A549 (cell line): ENCODE measurements at regions not wholly inside any gene's neighbourhood (a gene's known extent, or its start where the extent isn't known, plus 50 kb on each side); places are given as distances from the start of the nearest gene placed in this dataset.

Experiments used
- ATAC-seq, 2 experiments: fragments of 200-7000 bp in 1 of 2; fragments of >200 bp in 1 of 2; cut with Nextera tagmentation in 1 of 2; cut with Tn5 transposase in 1 of 2; 3 replicates each; pipeline versions ENCODE4 v1.8.0 to v1.9.1; 2018 to 2020; ENCODE audit warnings: mild to moderate bottlenecking in 1 of 2, moderate library complexity in 1 of 2
- CTCF ChIA-PET: fragments of 300-600 bp; sonication (Branson Sonifier 250); formaldehyde crosslinking; extraction: SDS; loops from one replicate; lab custom pipeline; 2021; ENCODE audit warnings: antibody characterized with exemption, inconsistent platforms; lab: Yijun Ruan, JAX
- POLR2A ChIA-PET: fragments of 350-600 bp; formaldehyde crosslinking; extraction: SDS; loops from one replicate; lab custom pipeline; 2021; ENCODE audit warnings: antibody characterized with exemption, inconsistent platforms; lab: Yijun Ruan, JAX
- DNase-seq, 2 experiments: peaks; one replicate each; pipeline versions ENCODE4 v3.0.0 to v3.0.0-alpha.2; 2011 to 2016; ENCODE audit warnings: low read depth in 1 of 2, low spot score in 1 of 2
- FAIRE-seq: peaks from 2 replicates; lab custom pipeline; 2011; peaks lifted over from hg19 to GRCh38; lab: Jason Lieb, UNC
- H3K27ac ChIP-seq, 2 experiments: fragments of >200 bp; sonication (Bioruptor Twin); formaldehyde crosslinking; 3 replicates each; pipeline ENCODE4 v1.5.1; 2016 to 2017
- H3K4me1 ChIP-seq: fragments of >200 bp; sonication (Bioruptor Twin); formaldehyde crosslinking; 3 replicates; pipeline ENCODE4 v1.6.1; 2016
- H3K4me2 ChIP-seq: fragments of >200 bp; sonication (Bioruptor Twin); formaldehyde crosslinking; 3 replicates; pipeline ENCODE4 v1.6.1; 2016
- H3K4me3 ChIP-seq: fragments of >200 bp; sonication (Bioruptor Twin); formaldehyde crosslinking; 3 replicates; pipeline ENCODE4 v1.5.1; 2016
- H3K9me3 ChIP-seq: fragments of >200 bp; sonication (Bioruptor Twin); formaldehyde crosslinking; 3 replicates; pipeline ENCODE4 v1.6.1; 2016
- BCL3 ChIP-seq: fragments of >200 bp; sonication (Bioruptor Twin); formaldehyde crosslinking; IDR thresholded peaks from 3 replicates; pipeline ENCODE4 v1.6.1; 2016
- CBX8 ChIP-seq: fragments of 200-600 bp; sonication (generic); IDR thresholded peaks from 2 replicates; pipeline ENCODE4 v1.6.1; 2016
- ELK1 ChIP-seq: fragments of 150-350 bp; IDR thresholded peaks from 2 replicates; pipeline ENCODE4 v1.6.1; 2014; ENCODE audit warnings: low read depth, mild to moderate bottlenecking, low read length
- EP300 ChIP-seq, 2 experiments: fragments of >200 bp; sonication (Bioruptor Twin); formaldehyde crosslinking; IDR thresholded peaks; 2 replicates in 1 of 2; 3 replicates in 1 of 2; pipeline ENCODE4 v1.6.1; 2016 to 2017
- FOSB ChIP-seq: fragments of 250-450 bp; sonication (Bioruptor Pico); IDR thresholded peaks from 2 replicates; pipeline ENCODE4 v1.5.0; 2020; ENCODE audit warnings: mild to moderate bottlenecking, moderate library complexity
- HOXB13 ChIP-seq: fragments of 250-450 bp; sonication (Bioruptor Pico); IDR thresholded peaks from 2 replicates; pipeline ENCODE4 v1.5.0; 2020; ENCODE audit warnings: low read depth, mild to moderate bottlenecking, moderate library complexity
- JUN ChIP-seq, 2 experiments: fragments of >200 bp; sonication (Bioruptor Twin); formaldehyde crosslinking; IDR thresholded peaks; 2 replicates in 1 of 2; 3 replicates in 1 of 2; pipeline ENCODE4 v1.6.1; 2016 to 2017
- JUNB ChIP-seq: fragments of >200 bp; sonication (Bioruptor Twin); formaldehyde crosslinking; IDR thresholded peaks from 2 replicates; pipeline ENCODE4 v1.6.1; 2016
- KDM5A ChIP-seq: fragments of 200-600 bp; sonication (generic); IDR thresholded peaks from 2 replicates; pipeline ENCODE4 v1.6.1; 2016; ENCODE audit warnings: antibody characterized with exemption, mild to moderate bottlenecking
- MAFK ChIP-seq: fragments of 450-650 bp; IDR thresholded peaks from 2 replicates; pipeline ENCODE4 v1.6.1; 2014; ENCODE audit not compliant: partially characterized antibody
- NFE2L2 ChIP-seq: fragments of 150-350 bp; conservative IDR thresholded peaks from 2 replicates; pipeline ENCODE4 v1.6.1; 2014; ENCODE audit warnings: low read length
- NR3C1 ChIP-seq: fragments of >200 bp; sonication (Bioruptor Twin); formaldehyde crosslinking; IDR thresholded peaks from 3 replicates; pipeline ENCODE4 v1.6.1; 2017
- PHF8 ChIP-seq: fragments of 200-600 bp; sonication (generic); IDR thresholded peaks from 2 replicates; pipeline ENCODE4 v1.6.1; 2016; ENCODE audit warnings: low read depth, mild to moderate bottlenecking, antibody characterized with exemption, moderate library complexity, borderline replicate concordance
- POLR2AphosphoS2 ChIP-seq: conservative IDR thresholded peaks from 2 replicates; pipeline ENCODE4 v1.6.1; 2012; ENCODE audit warnings: low read length, improper control_type of control experiment, inconsistent platforms
- RARB ChIP-seq: fragments of 250-450 bp; sonication (Bioruptor Pico); IDR thresholded peaks from 2 replicates; pipeline ENCODE4 v1.8.0; 2021; ENCODE audit warnings: mild to moderate bottlenecking, moderate library complexity
- RCOR1 ChIP-seq: fragments of 150-350 bp; IDR thresholded peaks from 2 replicates; pipeline ENCODE4 v1.6.1; 2014; ENCODE audit warnings: antibody characterized with exemption, low read length, low read depth
- SREBF2 ChIP-seq: fragments of 450-650 bp; IDR thresholded peaks from 2 replicates; pipeline ENCODE4 v1.6.1; 2014; ENCODE audit warnings: mild to moderate bottlenecking, moderate library complexity
- TFCP2L1 ChIP-seq: fragments of 250-450 bp; sonication (Bioruptor Pico); IDR thresholded peaks from 2 replicates; pipeline ENCODE4 v1.5.0; 2021; ENCODE audit warnings: mild to moderate bottlenecking
- ZC3H11A ChIP-seq: fragments of 450-650 bp; IDR thresholded peaks from 2 replicates; pipeline ENCODE4 v1.6.1; 2014; ENCODE audit warnings: antibody characterized with exemption, mild to moderate bottlenecking
- WGBS: methylation state at CpG from one replicate; pipeline ENCODE4 v1.1.6; 2017; ENCODE audit errors: missing lambda C conversion rate; 5-methylcytosine and 5-hydroxymethylcytosine counted together
- TF ChIP-seq, protein P1 (sequence below): fragments of 450-650 bp; IDR thresholded peaks from 2 replicates; pipeline ENCODE4 v1.6.1; 2014; ENCODE audit warnings: antibody characterized with exemption
- TF ChIP-seq, protein P2 (sequence below): fragments of >200 bp; sonication (Bioruptor Twin); formaldehyde crosslinking; IDR thresholded peaks from 2 replicates; pipeline ENCODE4 v1.6.1; 2016
- TF ChIP-seq, protein P3 (sequence below): fragments of 200-600 bp; sonication (generic); IDR thresholded peaks from 2 replicates; pipeline ENCODE4 v1.6.1; 2016; ENCODE audit warnings: antibody characterized with exemption, mild to moderate bottlenecking, moderate library complexity

DNA sequence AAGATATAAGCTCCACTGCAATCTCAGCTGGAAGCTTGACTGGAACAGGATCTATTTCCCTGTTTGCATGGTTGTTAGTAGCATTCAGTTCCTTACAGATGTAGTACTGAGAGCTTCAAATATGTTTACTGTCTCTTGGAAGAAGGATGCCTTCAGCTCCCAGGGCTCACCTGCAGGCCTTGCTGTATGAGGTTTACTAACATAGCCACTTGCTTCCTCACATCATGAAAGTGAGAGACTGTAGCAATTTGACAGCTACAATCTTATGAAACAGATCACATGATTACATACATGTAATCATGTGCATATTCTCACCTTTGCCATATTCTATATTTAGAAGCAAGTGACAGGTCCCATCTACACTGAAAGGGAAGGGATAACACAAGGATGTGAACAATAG is 458.1 kb upstream of the PCDH20 start:
- Histone ChIP-seq H3K4me3 (no peak overlapping the region), H3K9me3 (no peaks in the 10 kb centered on the region), H3K4me2 (no peak overlapping the region), H3K27ac (no peak overlapping the region), H3K4me1 (no peaks in the 10 kb centered on the region)
- TF ChIP-seq JUNB: no peak
- TF ChIP-seq KDM5A: no peak
- TF ChIP-seq, protein P1, sequence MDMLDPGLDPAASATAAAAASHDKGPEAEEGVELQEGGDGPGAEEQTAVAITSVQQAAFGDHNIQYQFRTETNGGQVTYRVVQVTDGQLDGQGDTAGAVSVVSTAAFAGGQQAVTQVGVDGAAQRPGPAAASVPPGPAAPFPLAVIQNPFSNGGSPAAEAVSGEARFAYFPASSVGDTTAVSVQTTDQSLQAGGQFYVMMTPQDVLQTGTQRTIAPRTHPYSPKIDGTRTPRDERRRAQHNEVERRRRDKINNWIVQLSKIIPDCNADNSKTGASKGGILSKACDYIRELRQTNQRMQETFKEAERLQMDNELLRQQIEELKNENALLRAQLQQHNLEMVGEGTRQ: no peak
- no peak for TF ChIP-seq ELK1
- TF ChIP-seq POLR2AphosphoS2: no peak
- no peak for TF ChIP-seq HOXB13 (CRISPR knock-in tag)
- DNase-seq (no peak), FAIRE-seq (no peak), ATAC-seq (no peak)
- CTCF ChIA-PET: no interaction called here
- POLR2A ChIA-PET: no interaction called here

GRCh38 chr13:61857198-61857597 is 441.5 kb upstream of the PCDH20 start:
- TF ChIP-seq PHF8: no peak
- no peak for TF ChIP-seq FOSB (CRISPR knock-in tag)
- TF ChIP-seq, protein P1: no peak
- TF ChIP-seq EP300 (IDR thresholded peaks at IDR 0.05): no peak
- TF ChIP-seq, protein P2, sequence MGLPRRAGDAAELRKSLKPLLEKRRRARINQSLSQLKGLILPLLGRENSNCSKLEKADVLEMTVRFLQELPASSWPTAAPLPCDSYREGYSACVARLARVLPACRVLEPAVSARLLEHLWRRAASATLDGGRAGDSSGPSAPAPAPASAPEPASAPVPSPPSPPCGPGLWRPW: no peak
- TF ChIP-seq RCOR1: no peak
- no peak for TF ChIP-seq MAFK
- TF ChIP-seq CBX8: no peak
- TF ChIP-seq RARB (CRISPR knock-in tag): no peak
- no peak for TF ChIP-seq JUN (IDR thresholded peaks at IDR 0.05)
- TF ChIP-seq TFCP2L1 (CRISPR knock-in tag): no peak
- TF ChIP-seq, protein P3, sequence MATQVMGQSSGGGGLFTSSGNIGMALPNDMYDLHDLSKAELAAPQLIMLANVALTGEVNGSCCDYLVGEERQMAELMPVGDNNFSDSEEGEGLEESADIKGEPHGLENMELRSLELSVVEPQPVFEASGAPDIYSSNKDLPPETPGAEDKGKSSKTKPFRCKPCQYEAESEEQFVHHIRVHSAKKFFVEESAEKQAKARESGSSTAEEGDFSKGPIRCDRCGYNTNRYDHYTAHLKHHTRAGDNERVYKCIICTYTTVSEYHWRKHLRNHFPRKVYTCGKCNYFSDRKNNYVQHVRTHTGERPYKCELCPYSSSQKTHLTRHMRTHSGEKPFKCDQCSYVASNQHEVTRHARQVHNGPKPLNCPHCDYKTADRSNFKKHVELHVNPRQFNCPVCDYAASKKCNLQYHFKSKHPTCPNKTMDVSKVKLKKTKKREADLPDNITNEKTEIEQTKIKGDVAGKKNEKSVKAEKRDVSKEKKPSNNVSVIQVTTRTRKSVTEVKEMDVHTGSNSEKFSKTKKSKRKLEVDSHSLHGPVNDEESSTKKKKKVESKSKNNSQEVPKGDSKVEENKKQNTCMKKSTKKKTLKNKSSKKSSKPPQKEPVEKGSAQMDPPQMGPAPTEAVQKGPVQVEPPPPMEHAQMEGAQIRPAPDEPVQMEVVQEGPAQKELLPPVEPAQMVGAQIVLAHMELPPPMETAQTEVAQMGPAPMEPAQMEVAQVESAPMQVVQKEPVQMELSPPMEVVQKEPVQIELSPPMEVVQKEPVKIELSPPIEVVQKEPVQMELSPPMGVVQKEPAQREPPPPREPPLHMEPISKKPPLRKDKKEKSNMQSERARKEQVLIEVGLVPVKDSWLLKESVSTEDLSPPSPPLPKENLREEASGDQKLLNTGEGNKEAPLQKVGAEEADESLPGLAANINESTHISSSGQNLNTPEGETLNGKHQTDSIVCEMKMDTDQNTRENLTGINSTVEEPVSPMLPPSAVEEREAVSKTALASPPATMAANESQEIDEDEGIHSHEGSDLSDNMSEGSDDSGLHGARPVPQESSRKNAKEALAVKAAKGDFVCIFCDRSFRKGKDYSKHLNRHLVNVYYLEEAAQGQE: no peak
- no peak for TF ChIP-seq NFE2L2
- no peak for TF ChIP-seq NR3C1
- TF ChIP-seq ELK1: no peak
- TF ChIP-seq ZC3H11A: no peak
- TF ChIP-seq SREBF2: no peak
- TF ChIP-seq BCL3: no peak
- FAIRE-seq: no peak
- H3K9me3 ChIP-seq: no peaks in the 10 kb centered on the region
- no peak overlapping the region for H3K27ac ChIP-seq
- H3K4me2 ChIP-seq: no peak overlapping the region
- WGBS: 16% methylated on average over 2 of the region's 3 CpGs
- no peak for DNase-seq
- H3K4me1 ChIP-seq: no peaks in the 10 kb centered on the region
- CTCF ChIA-PET: no interaction called here
- no peak overlapping the region for H3K4me3 ChIP-seq
- ATAC-seq: no peak
- POLR2A ChIA-PET: no interaction called here
